GM19238 (cell line): ENCODE measurements at regions not wholly inside any gene's neighbourhood (a gene's known extent, or its start where the extent isn't known, plus 50 kb on each side); places are given as distances from the start of the nearest gene placed in this dataset.

Source experiments
- DNase-seq: peaks from one replicate; pipeline ENCODE4 v3.0.0; 2011; ENCODE audit warnings: low spot score; ENCODE audit not compliant: insufficient read length

DNA sequence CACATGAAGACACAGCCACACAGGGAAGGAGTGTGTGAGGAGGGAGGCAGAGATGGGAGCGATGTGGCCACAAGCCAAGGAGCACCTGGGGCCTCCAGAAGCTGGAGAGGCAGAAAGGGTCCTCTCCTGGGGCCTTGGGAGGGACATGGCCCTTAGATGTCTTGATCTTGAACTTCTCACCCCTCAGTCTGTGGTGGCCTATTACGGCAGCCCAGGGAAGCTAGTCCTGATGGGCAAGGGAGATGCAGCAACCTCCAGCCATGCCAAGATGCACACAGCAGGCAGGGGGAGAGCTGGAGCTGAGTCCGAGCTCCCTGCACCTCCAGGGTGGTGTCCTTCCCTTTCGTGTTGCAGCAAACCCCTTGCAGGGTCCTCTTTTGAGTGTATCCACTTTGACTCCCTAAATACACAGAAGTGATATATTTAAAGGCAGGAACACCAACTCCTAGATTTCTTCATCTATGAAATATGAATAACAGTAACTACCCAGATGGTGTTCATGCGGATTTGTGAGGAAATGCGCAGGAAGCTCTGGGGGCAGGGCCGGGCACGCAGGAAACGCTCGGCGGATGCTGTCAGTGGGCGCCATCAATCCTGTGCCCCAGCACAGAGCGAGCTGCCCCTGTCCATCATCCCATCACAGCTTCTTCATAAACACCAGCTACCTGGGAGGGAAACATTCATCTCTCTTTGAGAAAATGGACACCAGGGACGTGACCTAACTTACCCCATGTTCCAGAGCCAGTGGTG lies 230.4 kb upstream of the MYT1L start:
- DNase-seq, result no peak

GRCh38 chr2:2560374-2561015 lies 229.4 kb upstream of the MYT1L start:
- DNase-seq, result no peak

- DNase-seq, result no peak
Measured at GRCh38 chr2:2558476-2558875, 227.4 kb upstream of the MYT1L start.

GRCh38 chr2:2557475-2557874 lies 226.4 kb upstream of the MYT1L start:
- DNase-seq, result no peak

GRCh38 chr2:2550856-2551255 lies 219.8 kb upstream of the MYT1L start:
- no peak for DNase-seq

DNA sequence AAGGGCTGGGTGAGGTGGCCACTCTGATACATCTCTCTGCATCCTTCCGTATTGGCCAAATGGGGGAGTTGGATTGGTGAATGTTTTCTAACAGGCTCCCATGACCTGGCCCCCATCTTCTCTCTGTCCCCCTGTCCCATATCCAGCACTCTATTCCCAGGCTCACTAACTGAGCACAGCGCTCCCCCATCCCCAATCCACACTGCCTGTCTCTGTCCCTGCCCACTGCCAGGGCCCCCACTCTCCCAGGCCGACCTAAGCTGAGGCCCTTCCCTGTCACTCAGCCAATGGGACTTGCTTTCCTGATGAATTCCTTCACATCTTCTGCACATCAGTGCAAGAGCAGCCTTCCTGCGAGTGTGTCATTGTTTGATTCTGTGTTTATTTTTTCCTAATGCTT lies 216.8 kb upstream of the MYT1L start:
- DNase-seq, result no peak

GRCh38 chr2:2547451-2547850 lies 216.4 kb upstream of the MYT1L start:
- no peak for DNase-seq

DNA sequence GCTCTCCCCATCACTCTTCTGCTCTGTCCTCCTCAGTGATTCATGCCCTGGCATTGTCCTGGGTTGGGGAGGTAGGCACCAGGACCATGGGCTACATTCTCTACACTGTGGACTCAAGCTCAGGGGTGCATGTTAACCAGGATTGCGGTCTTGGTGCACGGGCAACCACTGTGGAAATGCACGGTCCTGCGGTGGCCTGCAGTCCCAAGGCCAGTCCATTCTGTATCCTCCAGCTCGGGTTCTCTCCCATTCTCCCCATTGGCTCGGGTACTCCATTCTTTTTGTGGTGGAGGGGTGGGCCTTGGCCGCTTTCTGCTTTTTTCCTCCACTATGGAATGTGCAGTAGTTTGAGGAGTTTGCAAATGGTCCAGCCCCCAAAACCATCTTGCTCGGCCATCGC lies 215.0 kb upstream of the MYT1L start:
- no peak for DNase-seq

- DNase-seq, result no peak
Measured at GRCh38 chr2:2542966-2543611, 212.0 kb upstream of the MYT1L start.

DNA sequence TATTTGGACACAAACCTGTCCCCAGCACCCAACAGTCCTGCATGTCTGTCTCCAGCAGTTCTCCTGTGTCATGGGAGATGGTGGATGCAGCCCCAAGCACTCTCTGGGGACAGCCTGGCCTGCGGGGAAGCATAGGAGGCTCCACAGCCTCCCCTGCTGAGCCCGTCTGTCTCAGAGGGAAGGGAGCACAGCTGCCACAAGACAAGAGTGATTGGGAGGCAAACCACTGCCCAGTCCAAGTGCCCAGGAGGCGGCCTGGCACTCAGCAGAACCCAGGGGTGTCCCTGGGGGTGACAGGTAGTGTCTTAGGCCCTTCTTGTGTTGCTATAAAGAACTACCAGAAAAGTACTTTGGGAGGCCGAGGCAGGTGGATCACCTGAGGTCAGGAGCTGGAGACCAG lies 211.2 kb upstream of the MYT1L start:
- no peak for DNase-seq

GRCh38 chr2:2540406-2540805 lies 209.3 kb upstream of the MYT1L start:
- no peak for DNase-seq

GRCh38 chr2:2536416-2537056 lies 205.5 kb upstream of the MYT1L start:
- DNase-seq, result no peak

DNA sequence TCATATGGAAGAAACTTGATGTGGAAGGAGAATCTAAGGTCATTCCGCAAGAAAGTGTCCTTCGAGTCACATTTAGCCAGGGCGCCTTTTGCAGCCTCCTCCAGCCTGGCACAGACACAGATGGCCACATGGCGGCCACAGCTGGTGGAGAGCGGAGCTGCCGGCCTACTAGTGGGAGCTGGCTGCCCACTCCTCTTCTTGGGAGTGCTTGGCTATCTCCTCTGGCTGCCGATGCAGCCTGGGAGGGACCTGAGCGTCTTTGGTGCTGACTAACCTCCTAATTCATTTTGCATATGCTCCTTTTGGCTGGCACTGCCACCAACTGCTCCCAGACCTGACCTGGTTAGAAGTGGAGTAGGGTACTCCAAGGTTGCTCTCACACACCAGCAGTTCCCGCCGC lies 199.3 kb upstream of the MYT1L start:
- no peak for DNase-seq

DNA sequence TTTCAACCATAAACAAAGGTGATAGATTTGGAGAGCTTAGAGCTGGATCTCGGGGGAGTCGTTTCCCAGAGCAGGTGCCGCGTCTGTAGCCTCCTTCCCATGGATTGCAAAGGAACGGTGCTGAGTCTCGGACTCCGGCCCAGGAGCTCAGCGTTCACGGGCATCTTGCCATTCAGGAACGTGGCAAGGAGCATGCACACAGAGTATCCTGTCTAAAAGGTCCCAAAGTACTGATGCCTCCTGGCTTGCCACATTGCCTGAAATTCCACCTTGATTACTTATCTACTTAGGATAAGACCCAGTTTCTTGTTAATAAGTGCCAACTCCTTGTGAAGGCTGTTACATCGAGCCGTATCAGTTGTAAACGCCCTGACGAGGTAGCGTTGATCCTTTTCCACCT lies 197.8 kb upstream of the MYT1L start:
- DNase-seq, result no peak

DNA sequence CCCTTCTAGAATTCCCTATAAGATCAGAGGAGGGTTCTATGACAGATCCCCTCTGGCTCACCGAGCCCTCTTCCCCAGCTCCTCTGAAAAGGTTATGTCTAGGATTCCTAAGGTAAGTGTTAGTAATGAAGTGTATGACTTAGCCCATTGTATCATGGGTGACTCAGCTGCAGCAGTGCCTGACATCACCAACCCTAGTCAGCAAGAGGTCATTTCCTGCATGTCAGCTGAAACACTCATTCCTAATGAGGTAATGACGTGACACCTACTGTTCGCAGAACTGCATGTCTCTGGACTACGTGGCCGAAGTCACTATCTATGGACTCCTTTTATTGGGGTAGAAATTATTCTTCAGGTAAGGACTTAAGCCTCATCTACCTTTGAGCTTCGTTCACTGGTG lies 196.1 kb upstream of the MYT1L start:
- no peak for DNase-seq

DNA sequence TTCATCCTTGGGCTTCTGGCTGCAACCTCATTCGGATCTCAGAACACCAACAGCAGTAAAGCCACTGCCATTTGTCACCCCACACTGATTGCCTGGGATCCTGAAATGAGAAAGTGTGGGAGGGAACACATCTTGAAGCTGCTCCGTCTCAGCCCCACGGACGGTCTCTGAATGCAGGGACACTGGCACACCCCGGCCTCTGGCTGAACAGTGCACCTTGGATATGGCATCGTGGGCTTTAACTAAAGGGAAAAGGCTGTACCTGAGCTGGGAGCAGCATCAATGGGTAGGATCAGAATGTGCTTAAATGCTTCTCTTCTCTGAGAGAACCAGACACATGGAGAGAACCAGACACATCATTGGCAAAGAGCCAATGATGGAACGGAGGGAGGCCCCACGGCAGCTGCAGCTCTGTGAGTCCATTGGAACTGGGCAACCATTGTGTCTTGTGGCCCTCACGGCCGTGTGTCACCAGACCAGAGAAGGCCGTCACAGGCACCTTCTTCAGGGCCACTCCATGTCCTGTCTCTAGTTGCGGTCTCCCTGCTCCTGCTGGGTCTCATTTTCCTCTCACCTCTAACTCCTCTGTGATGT lies 193.4 kb upstream of the MYT1L start:
- DNase-seq, result no peak

GRCh38 chr2:2523461-2524347 lies 192.6 kb upstream of the MYT1L start:
- no peak for DNase-seq

DNA sequence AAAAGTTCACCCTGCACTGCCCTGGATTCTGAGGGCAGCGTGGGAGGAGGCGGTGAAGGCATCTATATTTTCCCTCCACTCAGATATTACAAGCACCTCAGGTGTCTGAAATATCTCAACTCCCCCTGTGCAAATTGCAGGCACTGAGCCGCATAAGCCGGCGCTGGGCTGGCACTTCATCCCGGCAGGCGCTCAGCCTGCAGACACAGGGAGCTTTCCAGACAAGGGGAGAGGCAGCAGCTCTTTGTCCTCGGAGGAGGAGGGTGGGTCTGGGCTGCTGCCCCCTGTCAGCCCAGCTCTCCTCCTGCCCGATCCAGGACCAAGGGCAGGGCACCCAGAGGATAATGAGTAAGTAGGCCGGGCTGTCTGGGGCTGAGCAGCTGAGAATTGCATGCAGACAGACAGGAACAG lies 189.3 kb upstream of the MYT1L start:
- no peak for DNase-seq

- DNase-seq, result no peak
Measured at GRCh38 chr2:2519381-2519780, 188.3 kb upstream of the MYT1L start.

DNA sequence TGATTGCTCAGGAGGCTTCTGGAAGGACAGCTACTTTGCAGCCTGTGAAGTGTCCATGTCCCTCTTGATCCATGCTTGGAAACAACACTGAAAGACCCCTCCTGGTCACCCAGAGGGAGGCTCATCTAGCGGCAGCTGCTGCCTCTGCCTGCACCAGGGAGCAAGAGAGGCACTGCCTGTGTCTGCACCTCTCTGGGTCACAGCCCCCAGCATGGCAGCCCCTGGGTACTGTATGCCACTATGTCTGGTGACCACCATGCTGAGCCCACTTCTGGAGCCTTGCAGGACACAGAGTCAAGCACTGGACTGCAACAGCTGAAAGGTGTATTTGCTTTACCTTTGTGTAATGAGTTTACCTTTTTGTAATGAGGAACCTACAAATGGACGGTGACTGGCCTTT lies 186.3 kb upstream of the MYT1L start:
- DNase-seq, result no peak

- no peak for DNase-seq
Measured at GRCh38 chr2:2516386-2516785, 185.3 kb upstream of the MYT1L start.
